ENCODE measurements at regions not wholly inside any gene's neighbourhood (a gene's known extent, or its start where the extent isn't known, plus 50 kb on each side); places are given as distances from the start of the nearest gene placed in this dataset.
A peak's percentile ranks its signal among the peaks of the same experiment; 100 is the strongest.
"Not testable (repeated sequence)": the region's sequence is repeated elsewhere in the genome, so short reads cannot be mapped to it uniquely, and the experiment has no call there.

- DNase-seq = no peak
Observed at GRCh38 chr4:123603165-123603564, 206.6 kb downstream of the SPRY1 start.

- DNase-seq = not testable (repeated sequence)
Observed at GRCh38 chr4:123605797-123606196, 209.2 kb downstream of the SPRY1 start.

GRCh38 chr4:123606336-123606735, 209.7 kb downstream of the SPRY1 start:
- no peak for DNase-seq

DNA sequence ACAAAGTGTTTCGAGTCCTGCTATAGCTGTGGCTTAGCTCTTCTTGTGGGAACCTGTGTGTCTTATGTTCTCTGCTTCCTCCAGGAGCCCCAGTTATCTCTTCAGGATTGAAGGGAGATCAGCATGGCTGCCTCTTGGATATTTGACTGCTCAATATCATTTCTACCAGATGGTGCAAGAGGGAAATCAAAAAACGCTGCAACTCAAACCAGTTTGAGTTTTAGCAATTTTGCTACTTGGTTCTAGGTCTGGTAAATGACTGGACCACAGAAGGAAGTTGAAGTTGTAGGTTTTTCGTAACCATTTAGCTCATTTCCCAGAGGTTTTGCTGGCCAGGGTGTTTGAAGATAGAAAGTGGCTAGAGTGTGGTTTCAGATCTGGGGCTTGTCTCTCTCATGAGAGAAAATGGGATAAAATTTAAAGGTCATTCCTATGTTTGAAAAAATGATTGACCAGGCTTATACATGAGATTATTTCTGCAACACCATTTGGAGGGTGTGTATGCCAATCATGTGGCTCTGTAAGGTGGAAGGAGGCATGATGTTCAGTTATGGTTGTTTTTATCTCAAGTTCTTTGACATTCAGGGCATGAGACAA, 210.4 kb downstream of the SPRY1 start:
- no peak for DNase-seq

DNA sequence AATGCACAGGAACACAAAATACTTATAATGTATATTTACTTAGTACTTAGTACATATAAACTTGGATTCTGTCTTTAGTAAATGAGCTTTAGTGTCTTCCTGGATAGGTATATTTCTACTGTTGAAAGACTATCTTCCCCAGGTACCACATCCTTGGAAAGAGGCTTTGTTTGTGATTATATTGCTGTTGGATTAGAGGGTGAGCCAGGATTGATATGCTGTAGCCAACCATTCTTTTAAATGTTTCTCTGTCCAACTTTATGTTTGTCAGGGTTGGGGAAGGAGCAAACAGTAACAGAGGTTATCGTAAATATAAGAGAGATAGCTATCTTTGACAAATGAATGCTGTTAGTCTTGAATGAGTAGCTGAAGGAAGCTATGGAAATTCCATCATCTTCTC, 213.2 kb downstream of the SPRY1 start:
- DNase-seq = no peak

DNA sequence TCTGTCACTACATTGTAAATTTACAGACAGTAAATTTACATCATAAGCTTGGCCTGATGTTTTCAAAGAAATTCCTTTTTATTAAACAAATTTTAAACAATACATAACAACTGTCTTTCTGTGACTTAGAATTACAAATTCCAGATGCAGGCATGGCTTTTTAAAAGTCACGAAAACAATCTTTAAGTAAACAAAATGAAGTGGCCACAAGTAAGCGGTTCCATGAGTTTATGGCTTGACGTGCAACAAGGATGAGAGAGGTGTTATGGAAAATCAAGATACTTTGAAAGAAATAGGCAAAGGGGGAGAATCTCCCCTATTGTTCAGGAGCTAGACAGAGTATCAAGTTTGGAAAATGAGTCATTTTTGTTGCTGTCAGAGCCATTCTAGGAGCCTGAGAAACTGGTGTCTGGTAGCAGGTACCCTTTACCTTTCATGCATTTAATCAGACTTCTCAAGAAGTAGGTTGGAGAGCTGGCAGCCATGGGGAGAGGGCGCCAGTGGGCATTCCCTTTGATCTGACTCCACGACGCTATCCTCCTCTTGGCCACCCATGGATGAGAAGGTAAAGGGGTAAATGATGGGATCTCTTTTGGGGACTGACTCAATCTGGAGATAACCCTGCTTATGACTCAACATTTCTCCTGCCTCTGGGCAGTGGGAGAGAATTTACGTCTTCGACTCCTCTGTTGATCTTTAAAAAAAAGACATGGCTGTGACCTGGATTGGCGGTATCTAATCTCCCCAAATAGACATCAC, 217.2 kb downstream of the SPRY1 start:
- DNase-seq = no peak

- no peak for DNase-seq
Observed at GRCh38 chr4:123615901-123616300, 219.3 kb downstream of the SPRY1 start.

DNA sequence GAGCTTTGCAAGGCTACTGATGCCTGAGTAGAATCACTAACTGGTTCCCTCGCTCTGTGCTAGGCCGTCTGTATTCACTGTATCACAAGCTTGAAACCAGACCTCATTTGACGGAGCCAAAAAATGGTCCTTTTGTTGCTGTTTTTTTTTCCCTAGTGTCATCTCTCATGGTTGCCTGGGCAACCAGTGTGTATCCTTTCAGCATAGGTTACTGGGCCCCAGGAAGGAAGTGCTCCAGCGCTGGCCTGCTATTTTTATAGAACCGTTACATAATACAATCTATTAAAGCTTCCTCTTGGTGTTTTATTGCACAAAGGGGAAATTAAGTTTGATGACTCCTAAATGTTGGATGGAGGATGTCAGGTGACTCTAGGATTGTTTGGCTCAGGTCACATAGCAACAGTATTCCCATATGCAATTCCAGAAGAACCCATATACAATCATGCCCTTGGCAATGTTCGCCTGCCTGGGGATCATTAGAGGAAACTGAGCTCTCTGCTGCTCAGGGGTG, 220.4 kb downstream of the SPRY1 start:
- DNase-seq = peak; percentile 48

- DNase-seq = no peak
Observed at GRCh38 chr4:123617791-123618190, 221.2 kb downstream of the SPRY1 start.

DNA sequence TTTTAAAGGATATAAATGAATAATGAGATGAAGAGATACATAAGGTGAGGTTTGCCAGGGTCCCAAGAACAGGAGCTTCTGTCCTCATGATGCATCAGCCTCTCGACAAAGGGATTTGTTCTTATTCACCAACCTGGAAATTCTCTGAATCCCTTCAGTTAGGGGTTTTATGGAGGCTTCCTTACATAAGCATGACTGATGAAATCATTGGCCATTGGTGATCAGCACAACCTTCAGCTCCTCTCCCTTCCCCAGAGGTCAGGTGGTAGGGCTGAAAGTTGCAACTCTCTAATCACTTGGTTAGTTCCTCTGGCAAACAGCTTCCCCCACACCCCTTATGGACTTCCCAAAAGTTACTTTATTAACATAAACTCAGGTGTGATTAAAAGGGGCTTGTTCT, 222.0 kb downstream of the SPRY1 start:
- no peak for DNase-seq

- no peak for DNase-seq
Observed at GRCh38 chr4:123619326-123619725, 222.7 kb downstream of the SPRY1 start.

DNA sequence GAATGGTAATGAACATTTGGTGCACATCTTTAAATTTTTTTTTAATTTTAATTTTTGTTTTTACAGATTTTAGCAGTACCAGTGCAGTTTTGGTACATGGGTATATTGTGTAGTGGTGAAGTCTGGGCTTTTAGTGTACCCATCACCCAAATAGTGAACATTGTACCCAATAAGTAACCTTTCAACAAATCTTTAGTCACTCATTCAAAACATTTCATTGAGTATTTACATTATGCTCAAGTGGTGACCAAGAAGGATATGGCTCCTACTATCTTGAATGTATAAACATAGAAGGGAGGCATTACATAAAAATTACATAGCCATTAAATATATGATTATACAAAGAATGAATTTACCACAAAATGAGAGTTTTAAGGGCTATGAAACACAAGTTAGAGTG, 223.3 kb downstream of the SPRY1 start:
- no peak for DNase-seq

DNA sequence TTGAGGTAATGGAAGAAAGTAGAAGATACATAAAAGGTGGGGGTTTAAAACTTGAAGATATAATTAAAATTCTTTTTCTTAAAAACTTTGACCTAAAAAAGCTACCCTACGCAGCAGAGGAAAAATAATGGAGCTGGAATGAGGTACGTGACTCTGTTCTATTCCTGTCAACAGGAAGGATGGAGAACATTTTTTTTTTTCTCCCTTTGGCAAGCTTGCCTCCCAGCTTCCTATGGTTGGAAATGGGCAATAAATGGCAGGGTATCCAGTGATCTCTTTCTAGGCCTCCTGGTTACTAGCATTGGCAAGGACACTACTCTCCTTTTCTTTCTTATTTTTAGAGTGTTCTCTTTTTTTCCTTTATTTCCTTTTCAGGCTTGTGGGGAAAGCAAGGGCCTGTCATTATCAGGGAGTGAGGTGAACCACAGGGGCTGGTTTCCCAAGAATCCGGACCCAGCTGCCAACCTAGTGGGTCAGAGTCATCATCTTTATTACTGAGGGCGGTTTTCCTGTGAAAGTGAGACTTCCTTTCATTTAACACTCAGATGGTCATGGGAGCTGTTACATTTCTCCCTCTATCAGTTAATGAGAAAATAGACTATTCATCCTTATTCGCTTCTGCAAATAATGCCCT, 224.6 kb downstream of the SPRY1 start:
- no peak for DNase-seq

DNA sequence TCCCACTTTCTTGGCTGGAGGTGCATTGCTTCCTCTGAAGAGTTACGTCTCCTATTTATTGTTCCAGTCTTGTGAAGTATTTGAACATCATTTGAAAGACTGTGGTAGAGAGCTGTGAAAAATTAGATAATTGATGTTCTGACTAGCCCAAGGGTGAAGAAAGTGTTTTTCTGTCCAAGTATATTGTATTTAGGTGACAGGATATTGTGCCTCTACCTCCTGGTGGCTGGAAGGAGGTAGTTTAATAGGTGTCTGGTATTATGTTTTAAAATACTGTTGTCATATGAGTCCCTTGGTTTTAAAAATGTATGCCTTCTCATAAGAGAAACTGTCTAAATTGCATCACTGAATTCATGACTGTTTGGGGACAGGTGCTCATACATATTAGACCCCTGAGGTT, 226.0 kb downstream of the SPRY1 start:
- DNase-seq = no peak

- DNase-seq = no peak
Observed at GRCh38 chr4:123623611-123624010, 227.0 kb downstream of the SPRY1 start.

GRCh38 chr4:123624959-123625358, 228.4 kb downstream of the SPRY1 start:
- no peak for DNase-seq

DNA sequence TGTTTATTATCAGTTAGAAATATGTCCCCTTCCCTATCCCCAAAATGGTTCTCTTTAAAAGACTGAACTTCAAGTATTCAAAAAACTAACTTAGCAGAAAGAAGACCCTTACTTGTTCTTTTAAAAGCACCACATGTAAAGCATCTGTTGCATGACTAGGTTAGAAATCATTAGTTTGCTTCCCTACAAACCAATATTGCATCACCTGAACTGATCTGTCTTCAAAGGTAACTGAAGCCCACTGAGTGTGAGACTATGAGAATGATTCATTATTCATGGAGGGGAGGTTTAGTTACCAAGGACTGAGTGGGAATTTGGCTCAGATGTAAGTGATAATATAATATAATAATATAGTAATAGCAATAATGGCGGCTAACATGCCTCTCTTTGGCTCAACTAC, 231.7 kb downstream of the SPRY1 start:
- no peak for DNase-seq

DNA sequence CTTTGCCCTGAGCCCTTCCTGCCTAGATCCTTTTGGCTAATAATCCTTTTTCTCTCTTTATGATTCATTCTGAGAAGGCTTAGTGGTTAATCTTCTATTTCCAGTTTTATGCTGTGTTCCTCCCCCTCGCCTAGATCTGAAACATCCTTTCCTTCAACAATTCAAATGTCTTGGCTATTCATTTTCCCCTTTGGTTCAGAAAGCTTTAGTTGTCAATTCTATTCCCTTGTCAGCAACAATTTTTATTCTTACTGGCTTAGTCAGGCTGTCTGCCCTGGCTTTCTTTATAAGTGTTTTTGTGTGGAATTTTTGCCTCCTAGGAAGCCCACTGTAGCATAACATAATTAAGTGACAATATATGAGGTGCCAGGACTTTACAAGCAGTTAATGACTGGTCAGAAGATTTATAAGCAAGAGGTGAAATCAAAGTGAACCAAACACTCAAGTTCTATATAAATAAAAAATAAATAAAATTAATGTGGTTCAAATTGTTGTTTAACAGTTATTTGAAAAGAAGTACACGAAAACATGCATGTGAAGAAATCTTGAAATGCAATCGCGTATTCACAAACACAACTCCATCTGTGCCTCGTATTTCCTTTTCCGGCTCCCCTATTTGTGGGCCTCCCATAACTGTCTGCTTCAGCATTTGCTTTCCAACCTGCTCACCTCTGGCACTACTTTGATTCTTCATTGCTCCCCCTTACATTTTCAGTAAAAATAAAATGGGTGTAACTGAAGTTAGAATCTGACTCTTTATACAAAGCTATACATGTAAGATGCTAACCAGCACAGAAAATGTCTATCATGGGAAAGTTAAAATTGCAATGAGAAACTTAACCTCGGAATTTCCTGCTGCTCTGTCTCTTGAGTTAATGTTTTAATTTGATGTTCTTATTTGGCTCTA, 235.4 kb downstream of the SPRY1 start:
- DNase-seq = no peak

GRCh38 chr4:123632693-123633030, 236.1 kb downstream of the SPRY1 start:
- no peak for DNase-seq

GRCh38 chr4:123638834-123639233, 242.2 kb downstream of the SPRY1 start:
- no peak for DNase-seq

- DNase-seq = no peak
Observed at GRCh38 chr4:123640271-123640670, 243.7 kb downstream of the SPRY1 start.

- no peak for DNase-seq
Observed at GRCh38 chr4:123640824-123641223, 244.2 kb downstream of the SPRY1 start.

GRCh38 chr4:123643691-123644090, 247.1 kb downstream of the SPRY1 start:
- no peak for DNase-seq

All from effector CD4-positive, alpha-beta T cell (primary cell).